HUES48 (cell line): ENCODE measurements at regions not wholly inside any gene's neighbourhood (a gene's known extent, or its start where the extent isn't known, plus 50 kb on each side); places are given as distances from the start of the nearest gene placed in this dataset.
A peak's percentile ranks its signal among the peaks of the same experiment; 100 is the strongest.

Source experiments
- H3K27ac ChIP-seq: one replicate; pipeline ENCODE4 v1.7.0; 2013; ENCODE audit warnings: low read depth, low read length, inconsistent platforms
- H3K27me3 ChIP-seq: 2 replicates; pipeline ENCODE4 v1.6.1; 2013; ENCODE audit warnings: mild to moderate bottlenecking, low read length; ENCODE audit not compliant: control insufficient read depth, insufficient read depth
- H3K36me3 ChIP-seq: 2 replicates; pipeline ENCODE4 v1.6.1; 2013; ENCODE audit warnings: low read length; ENCODE audit not compliant: control insufficient read depth, insufficient read depth
- H3K4me1 ChIP-seq: 2 replicates; pipeline ENCODE4 v1.6.1; 2013; ENCODE audit warnings: mild to moderate bottlenecking, low read length; ENCODE audit not compliant: control insufficient read depth, insufficient read depth
- H3K4me3 ChIP-seq: 2 replicates; pipeline ENCODE4 v1.5.1; 2013; ENCODE audit warnings: mild to moderate bottlenecking, low read depth, low read length
- H3K9ac ChIP-seq: 2 replicates; pipeline ENCODE4 v1.6.1; 2013; ENCODE audit warnings: mild to moderate bottlenecking, low read depth, low read length, moderate library complexity
- H3K9me3 ChIP-seq: 2 replicates; pipeline ENCODE4 v1.6.1; 2013; ENCODE audit warnings: low read length; ENCODE audit not compliant: control insufficient read depth, insufficient read depth

GRCh38 chr14:65817011-65817410 lies 404.5 kb downstream of the FUT8 start:
- Histone ChIP-seq H3K9ac (no peak overlapping the region), H3K36me3 (no peaks in the 10 kb centered on the region), H3K4me3 (no peak overlapping the region), H3K9me3 (no peaks in the 10 kb centered on the region), H3K27me3 (no peaks in the 10 kb centered on the region), H3K4me1 (peaks cover 19% of the 10 kb centered on the region), H3K27ac (no peak overlapping the region)

GRCh38 chr14:65819569-65819968 lies 407.0 kb downstream of the FUT8 start:
- H3K4me3 ChIP-seq = no peak overlapping the region
- H3K36me3 ChIP-seq = no peaks in the 10 kb centered on the region
- H3K9me3 ChIP-seq = no peaks in the 10 kb centered on the region
- H3K4me1 ChIP-seq = peaks cover 9% of the 10 kb centered on the region; the same call in 1 of the 2 replicates
- H3K27me3 ChIP-seq = no peaks in the 10 kb centered on the region
- H3K27ac ChIP-seq = no peak overlapping the region
- H3K9ac ChIP-seq = no peak overlapping the region

- Histone ChIP-seq H3K9ac (no peak overlapping the region), H3K9me3 (no peaks in the 10 kb centered on the region), H3K27ac (no peak overlapping the region), H3K27me3 (no peaks in the 10 kb centered on the region), H3K4me1 (peaks cover 7% of the 10 kb centered on the region; the same call in 1 of the 2 replicates), H3K4me3 (no peak overlapping the region), H3K36me3 (no peaks in the 10 kb centered on the region)
These were observed 408.8 kb downstream of the FUT8 start for GRCh38 chr14:65821224-65821753.

GRCh38 chr14:65824285-65824977 lies 411.9 kb downstream of the FUT8 start:
- Histone ChIP-seq H3K36me3 (no peaks in the 10 kb centered on the region), H3K4me3 (no peak overlapping the region), H3K9me3 (no peaks in the 10 kb centered on the region), H3K4me1 (peaks cover 13% of the 10 kb centered on the region; the same call in 1 of the 2 replicates), H3K27ac (no peak overlapping the region), H3K9ac (no peak overlapping the region), H3K27me3 (no peaks in the 10 kb centered on the region)

- H3K4me3 ChIP-seq = no peak overlapping the region
- no peaks in the 10 kb centered on the region for H3K36me3 ChIP-seq
- no peak overlapping the region for H3K9ac ChIP-seq
- H3K27me3 ChIP-seq = no peaks in the 10 kb centered on the region
- H3K4me1 ChIP-seq = peaks cover 13% of the 10 kb centered on the region; the same call in 1 of the 2 replicates
- no peaks in the 10 kb centered on the region for H3K9me3 ChIP-seq
- no peak overlapping the region for H3K27ac ChIP-seq
These were observed 412.4 kb downstream of the FUT8 start for GRCh38 chr14:65824978-65825299.

GRCh38 chr14:65826946-65827345 lies 414.4 kb downstream of the FUT8 start:
- Histone ChIP-seq H3K9me3 (no peaks in the 10 kb centered on the region), H3K4me1 (peaks cover 6% of the 10 kb centered on the region; the same call in 1 of the 2 replicates), H3K9ac (no peak overlapping the region), H3K4me3 (no peak overlapping the region), H3K36me3 (no peaks in the 10 kb centered on the region), H3K27ac (no peak overlapping the region), H3K27me3 (no peaks in the 10 kb centered on the region)

GRCh38 chr14:65827520-65827919 lies 415.0 kb downstream of the FUT8 start:
- H3K9ac ChIP-seq = no peak overlapping the region
- no peaks in the 10 kb centered on the region for H3K9me3 ChIP-seq
- peaks cover 6% of the 10 kb centered on the region; the same call in 1 of the 2 replicates for H3K4me1 ChIP-seq
- no peaks in the 10 kb centered on the region for H3K36me3 ChIP-seq
- no peak overlapping the region for H3K27ac ChIP-seq
- H3K27me3 ChIP-seq = no peaks in the 10 kb centered on the region
- no peak overlapping the region for H3K4me3 ChIP-seq

GRCh38 chr14:65828396-65828795 lies 415.9 kb downstream of the FUT8 start:
- Histone ChIP-seq H3K9me3 (no peaks in the 10 kb centered on the region), H3K4me3 (no peak overlapping the region), H3K4me1 (peaks cover 13% of the 10 kb centered on the region), H3K27me3 (no peaks in the 10 kb centered on the region), H3K9ac (no peak overlapping the region), H3K36me3 (no peaks in the 10 kb centered on the region), H3K27ac (no peak overlapping the region)

- Histone ChIP-seq H3K4me3 (no peak overlapping the region), H3K9ac (no peak overlapping the region), H3K27me3 (no peaks in the 10 kb centered on the region), H3K36me3 (no peaks in the 10 kb centered on the region), H3K4me1 (peaks cover 31% of the 10 kb centered on the region), H3K9me3 (no peaks in the 10 kb centered on the region), H3K27ac (no peak overlapping the region)
These were observed 420.1 kb downstream of the FUT8 start for GRCh38 chr14:65832431-65833266.

- H3K4me1 ChIP-seq = peaks cover 26% of the 10 kb centered on the region
- H3K4me3 ChIP-seq = no peak overlapping the region
- no peaks in the 10 kb centered on the region for H3K9me3 ChIP-seq
- no peaks in the 10 kb centered on the region for H3K36me3 ChIP-seq
- no peak overlapping the region for H3K27ac ChIP-seq
- no peaks in the 10 kb centered on the region for H3K27me3 ChIP-seq
- no peak overlapping the region for H3K9ac ChIP-seq
These were observed 420.8 kb downstream of the FUT8 start for GRCh38 chr14:65833267-65833880.

GRCh38 chr14:65834051-65834450 lies 421.5 kb downstream of the FUT8 start:
- peak overlapping the region; percentile 7 for H3K27ac ChIP-seq
- H3K9me3 ChIP-seq = no peaks in the 10 kb centered on the region
- H3K9ac ChIP-seq = no peak overlapping the region
- H3K4me1 ChIP-seq = peaks cover 25% of the 10 kb centered on the region
- no peak overlapping the region for H3K4me3 ChIP-seq
- no peaks in the 10 kb centered on the region for H3K36me3 ChIP-seq
- H3K27me3 ChIP-seq = no peaks in the 10 kb centered on the region
